Loucy (cell line): ENCODE measurements at regions not wholly inside any gene's neighbourhood (a gene's known extent, or its start where the extent isn't known, plus 50 kb on each side); places are given as distances from the start of the nearest gene placed in this dataset.

Source experiments
- CTCF ChIP-seq: fragments of 200-600 bp; sonication (generic); conservative IDR thresholded peaks from 2 replicates; pipeline ENCODE4 v1.5.1; 2014; ENCODE audit warnings: mild to moderate bottlenecking, antibody characterized with exemption, low read length
- EZH2phosphoT487 ChIP-seq: fragments of 200-600 bp; IDR thresholded peaks from 2 replicates; pipeline ENCODE4 v1.6.1; 2018; ENCODE audit warnings: antibody characterized with exemption, mild to moderate bottlenecking, moderate library complexity, borderline replicate concordance

- TF ChIP-seq CTCF, result no peak
- no peak for TF ChIP-seq EZH2phosphoT487
These were observed 593.5 kb downstream of the BCOR start for GRCh38 chrX:39504227-39504626.
